ENCODE measurements at regions not wholly inside any gene's neighbourhood (a gene's known extent, or its start where the extent isn't known, plus 50 kb on each side); places are given as distances from the start of the nearest gene placed in this dataset.

DNA sequence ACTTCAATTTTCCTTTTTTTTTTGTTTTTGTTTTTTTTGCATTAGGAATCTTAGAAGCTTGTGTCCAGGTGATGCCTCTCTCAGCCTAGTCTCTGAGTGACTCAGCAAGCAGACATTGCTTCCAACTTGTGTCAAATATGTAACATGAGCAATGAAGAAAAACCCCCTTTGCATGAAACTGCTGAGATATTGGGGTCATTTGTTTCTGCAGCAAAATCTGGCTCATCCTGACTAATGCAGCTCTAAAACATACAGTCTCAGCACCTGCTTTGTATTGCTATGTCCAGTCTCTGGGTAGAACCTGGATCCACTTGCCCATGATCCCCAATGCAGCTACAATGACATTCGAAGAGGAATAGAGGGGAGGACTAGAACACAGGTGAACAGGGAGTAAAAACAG lies 55.7 kb upstream of the LRFN2 start:
- no peak overlapping the region for H3K4me3 ChIP-seq (ENCODE audit: control insufficient read depth, low read depth, low read length)
- TF ChIP-seq, protein P1, sequence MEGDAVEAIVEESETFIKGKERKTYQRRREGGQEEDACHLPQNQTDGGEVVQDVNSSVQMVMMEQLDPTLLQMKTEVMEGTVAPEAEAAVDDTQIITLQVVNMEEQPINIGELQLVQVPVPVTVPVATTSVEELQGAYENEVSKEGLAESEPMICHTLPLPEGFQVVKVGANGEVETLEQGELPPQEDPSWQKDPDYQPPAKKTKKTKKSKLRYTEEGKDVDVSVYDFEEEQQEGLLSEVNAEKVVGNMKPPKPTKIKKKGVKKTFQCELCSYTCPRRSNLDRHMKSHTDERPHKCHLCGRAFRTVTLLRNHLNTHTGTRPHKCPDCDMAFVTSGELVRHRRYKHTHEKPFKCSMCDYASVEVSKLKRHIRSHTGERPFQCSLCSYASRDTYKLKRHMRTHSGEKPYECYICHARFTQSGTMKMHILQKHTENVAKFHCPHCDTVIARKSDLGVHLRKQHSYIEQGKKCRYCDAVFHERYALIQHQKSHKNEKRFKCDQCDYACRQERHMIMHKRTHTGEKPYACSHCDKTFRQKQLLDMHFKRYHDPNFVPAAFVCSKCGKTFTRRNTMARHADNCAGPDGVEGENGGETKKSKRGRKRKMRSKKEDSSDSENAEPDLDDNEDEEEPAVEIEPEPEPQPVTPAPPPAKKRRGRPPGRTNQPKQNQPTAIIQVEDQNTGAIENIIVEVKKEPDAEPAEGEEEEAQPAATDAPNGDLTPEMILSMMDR (conservative IDR thresholded peaks at IDR 0.05; ENCODE audit: control insufficient read depth, insufficient read depth, low read depth, low read length), result no peak
- DNase-seq (ENCODE audit: low read depth), result no peak

DNA sequence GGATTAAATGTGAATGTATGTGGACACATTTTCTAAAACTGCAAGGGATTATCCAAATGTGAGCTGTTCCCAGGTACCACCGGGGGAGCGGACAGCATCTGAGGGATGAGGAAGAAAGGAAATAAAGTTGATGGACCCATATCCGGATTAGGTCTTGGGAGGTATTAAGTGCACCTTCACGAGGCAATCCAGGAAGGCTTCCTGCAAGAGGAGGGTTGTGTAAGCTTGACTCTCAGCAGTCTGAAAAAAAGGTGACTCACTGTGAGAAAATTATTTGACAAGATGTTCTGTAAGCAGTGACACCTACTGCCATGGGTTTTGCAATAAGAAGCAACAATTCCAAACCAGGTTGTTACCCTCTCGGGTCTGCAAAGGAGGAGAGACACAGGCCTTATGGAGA lies 55.0 kb upstream of the LRFN2 start:
- DNase-seq (ENCODE audit: low read depth), result no peak
- no peak overlapping the region for H3K4me3 ChIP-seq (ENCODE audit: control insufficient read depth, low read depth, low read length)
- TF ChIP-seq, protein P1 (conservative IDR thresholded peaks at IDR 0.05; ENCODE audit: control insufficient read depth, insufficient read depth, low read depth, low read length), result no peak

DNA sequence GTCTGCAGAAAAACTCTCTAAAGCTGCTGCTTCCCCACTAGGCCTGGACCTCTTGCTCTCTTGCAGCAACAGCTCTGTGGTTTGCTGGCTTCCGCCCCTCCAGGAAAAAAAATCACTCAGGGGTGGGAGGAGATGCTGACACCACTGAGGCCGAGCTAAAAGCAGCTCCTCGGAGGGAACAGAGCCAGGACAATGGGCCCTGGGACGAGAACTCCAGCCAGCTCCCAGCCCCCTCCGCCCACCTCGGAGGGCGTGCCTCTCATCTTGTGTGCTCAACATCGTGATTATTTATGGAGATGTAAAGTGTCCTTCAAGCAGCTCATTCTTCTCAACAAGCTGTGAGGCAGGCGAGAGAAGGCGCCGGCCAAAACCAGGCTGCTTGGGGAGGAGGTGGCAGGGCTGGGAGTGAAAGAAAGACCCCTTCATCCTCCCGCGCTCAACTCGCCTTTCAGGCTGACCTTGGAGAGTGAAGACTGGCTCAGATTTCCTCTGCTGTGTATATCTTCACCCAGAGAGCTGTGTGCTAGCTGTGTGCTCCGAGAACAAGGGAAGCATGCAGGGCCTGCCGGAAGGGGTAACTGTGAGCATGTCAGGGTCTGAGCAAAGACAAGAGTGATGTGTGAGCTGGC lies 53.5 kb upstream of the LRFN2 start:
- no peak for DNase-seq (ENCODE audit: low read depth)
- H3K4me3 ChIP-seq (ENCODE audit: control insufficient read depth, low read depth, low read length), result no peak overlapping the region
- TF ChIP-seq, protein P1 (conservative IDR thresholded peaks at IDR 0.05; ENCODE audit: control insufficient read depth, insufficient read depth, low read depth, low read length), result no peak

Measured in fibroblast of mammary gland (primary cell).